Hepatocyte (in vitro differentiated cells): ENCODE measurements at regions not wholly inside any gene's neighbourhood (a gene's known extent, or its start where the extent isn't known, plus 50 kb on each side); places are given as distances from the start of the nearest gene placed in this dataset.

ENCODE experiments used
- DNase-seq: peaks from one replicate; pipeline ENCODE4 v3.0.0-alpha.2; 2016; ENCODE audit warnings: low spot score
- H2AFZ ChIP-seq: fragments of 200-600 bp; sonication (generic); 2 replicates; pipeline ENCODE4 v1.6.0; 2016; ENCODE audit warnings: antibody characterized with exemption, mild to moderate bottlenecking
- H3K27ac ChIP-seq: fragments of 200-600 bp; sonication (generic); 2 replicates; pipeline ENCODE4 v1.5.1; 2016; ENCODE audit warnings: mild to moderate bottlenecking
- H3K27me3 ChIP-seq: fragments of 200-600 bp; sonication (generic); 2 replicates; pipeline ENCODE4 v1.6.1; 2016
- H3K36me3 ChIP-seq: fragments of 200-600 bp; sonication (generic); replicated peaks from 2 replicates; pipeline ENCODE4 v1.5.1; 2016; ENCODE audit warnings: low read depth; ENCODE audit not compliant: insufficient read depth
- H3K4me1 ChIP-seq: fragments of 200-600 bp; sonication (generic); 2 replicates; pipeline ENCODE4 v1.5.1; 2016; ENCODE audit warnings: mild to moderate bottlenecking, moderate library complexity; ENCODE audit not compliant: insufficient read depth
- H3K4me2 ChIP-seq: fragments of 200-600 bp; sonication (generic); 2 replicates; pipeline ENCODE4 v1.6.0; 2016
- H3K4me3 ChIP-seq: fragments of 200-600 bp; sonication (generic); 2 replicates; pipeline ENCODE4 v1.5.1; 2016; ENCODE audit warnings: mild to moderate bottlenecking
- H3K79me2 ChIP-seq: fragments of 200-600 bp; sonication (generic); 2 replicates; pipeline ENCODE4 v1.6.0; 2017; ENCODE audit warnings: mild to moderate bottlenecking
- H3K9me2 ChIP-seq: fragments of 200-600 bp; sonication (generic); replicated peaks from 2 replicates; pipeline ENCODE4 v1.6.0; 2017; ENCODE audit warnings: mild to moderate bottlenecking; ENCODE audit not compliant: insufficient read depth
- H3K9me3 ChIP-seq: fragments of 200-600 bp; sonication (generic); 2 replicates; pipeline ENCODE4 v1.5.1; 2016; ENCODE audit warnings: low read depth, mild to moderate bottlenecking
- H4K20me1 ChIP-seq: fragments of 200-600 bp; sonication (generic); 2 replicates; pipeline ENCODE4 v1.6.0; 2016; ENCODE audit warnings: mild to moderate bottlenecking; ENCODE audit not compliant: insufficient read depth, poor library complexity, severe bottlenecking
- EZH2 ChIP-seq: fragments of 200-600 bp; sonication (generic); IDR thresholded peaks from 2 replicates; pipeline ENCODE4 v1.6.1; 2016; ENCODE audit warnings: antibody characterized with exemption, mild to moderate bottlenecking, borderline replicate concordance
- EZH2phosphoT487 ChIP-seq: fragments of 200-600 bp; sonication (generic); IDR thresholded peaks from one replicate; pipeline ENCODE4 v1.6.1; 2018; ENCODE audit warnings: antibody characterized with exemption, mild to moderate bottlenecking, low read depth, moderate library complexity; ENCODE audit not compliant: unreplicated experiment, severe bottlenecking
- WGBS: methylation state at CpG from one replicate; pipeline ENCODE4 v1.1.6; 2016; ENCODE audit warnings: low lambda C conversion rate; ENCODE audit errors: missing lambda C conversion rate; 5-methylcytosine and 5-hydroxymethylcytosine counted together
- TF ChIP-seq, protein P1 (sequence below): fragments of 200-600 bp; sonication (generic); IDR thresholded peaks from 2 replicates; pipeline ENCODE4 v1.5.1; 2016; ENCODE audit warnings: antibody characterized with exemption, mild to moderate bottlenecking; ENCODE audit not compliant: poor library complexity

- no peak overlapping the region for H3K27ac ChIP-seq
- H3K4me1 ChIP-seq, result no peaks in the 10 kb centered on the region
- no peak overlapping the region for H2AFZ ChIP-seq
- H3K9me2 ChIP-seq, result no peaks in the 10 kb centered on the region
- no peaks in the 10 kb centered on the region for H3K79me2 ChIP-seq
- WGBS, result 78% methylated on average over 3 of the region's 3 CpGs
- TF ChIP-seq, protein P1, sequence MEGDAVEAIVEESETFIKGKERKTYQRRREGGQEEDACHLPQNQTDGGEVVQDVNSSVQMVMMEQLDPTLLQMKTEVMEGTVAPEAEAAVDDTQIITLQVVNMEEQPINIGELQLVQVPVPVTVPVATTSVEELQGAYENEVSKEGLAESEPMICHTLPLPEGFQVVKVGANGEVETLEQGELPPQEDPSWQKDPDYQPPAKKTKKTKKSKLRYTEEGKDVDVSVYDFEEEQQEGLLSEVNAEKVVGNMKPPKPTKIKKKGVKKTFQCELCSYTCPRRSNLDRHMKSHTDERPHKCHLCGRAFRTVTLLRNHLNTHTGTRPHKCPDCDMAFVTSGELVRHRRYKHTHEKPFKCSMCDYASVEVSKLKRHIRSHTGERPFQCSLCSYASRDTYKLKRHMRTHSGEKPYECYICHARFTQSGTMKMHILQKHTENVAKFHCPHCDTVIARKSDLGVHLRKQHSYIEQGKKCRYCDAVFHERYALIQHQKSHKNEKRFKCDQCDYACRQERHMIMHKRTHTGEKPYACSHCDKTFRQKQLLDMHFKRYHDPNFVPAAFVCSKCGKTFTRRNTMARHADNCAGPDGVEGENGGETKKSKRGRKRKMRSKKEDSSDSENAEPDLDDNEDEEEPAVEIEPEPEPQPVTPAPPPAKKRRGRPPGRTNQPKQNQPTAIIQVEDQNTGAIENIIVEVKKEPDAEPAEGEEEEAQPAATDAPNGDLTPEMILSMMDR, result no peak
- no peak for TF ChIP-seq EZH2phosphoT487
- TF ChIP-seq EZH2, result no peak
- H3K36me3 ChIP-seq, result no peaks in the 10 kb centered on the region
- no peak overlapping the region for H3K4me3 ChIP-seq
- H3K4me2 ChIP-seq, result no peak overlapping the region
- H4K20me1 ChIP-seq, result no peaks in the 10 kb centered on the region
- no peaks in the 10 kb centered on the region for H3K9me3 ChIP-seq
- no peaks in the 10 kb centered on the region for H3K27me3 ChIP-seq
- no peak for DNase-seq
Measured at GRCh38 chr11:29265792-29266191, 751.0 kb downstream of the KCNA4 start.

DNA sequence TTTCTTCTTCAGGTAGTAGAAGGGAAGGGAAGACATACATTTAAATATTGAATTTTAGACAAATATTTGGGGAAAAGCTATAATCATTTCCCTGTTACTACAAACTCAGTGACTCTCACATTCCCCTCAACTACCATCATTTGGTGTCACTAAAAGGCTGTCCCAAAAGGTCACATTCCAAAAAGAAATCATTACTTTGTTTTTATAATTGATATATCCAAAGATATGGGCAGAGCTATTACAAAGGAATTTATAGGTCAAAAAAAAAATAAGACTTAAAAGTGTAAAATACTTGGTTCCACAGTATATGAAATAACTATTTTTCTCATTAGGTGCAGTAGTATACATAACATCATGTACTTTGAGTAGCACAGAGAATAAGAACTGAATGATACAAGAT is 751.4 kb downstream of the KCNA4 start:
- Histone ChIP-seq H3K9me3 (no peaks in the 10 kb centered on the region), H3K27me3 (no peaks in the 10 kb centered on the region), H4K20me1 (no peaks in the 10 kb centered on the region)

DNA sequence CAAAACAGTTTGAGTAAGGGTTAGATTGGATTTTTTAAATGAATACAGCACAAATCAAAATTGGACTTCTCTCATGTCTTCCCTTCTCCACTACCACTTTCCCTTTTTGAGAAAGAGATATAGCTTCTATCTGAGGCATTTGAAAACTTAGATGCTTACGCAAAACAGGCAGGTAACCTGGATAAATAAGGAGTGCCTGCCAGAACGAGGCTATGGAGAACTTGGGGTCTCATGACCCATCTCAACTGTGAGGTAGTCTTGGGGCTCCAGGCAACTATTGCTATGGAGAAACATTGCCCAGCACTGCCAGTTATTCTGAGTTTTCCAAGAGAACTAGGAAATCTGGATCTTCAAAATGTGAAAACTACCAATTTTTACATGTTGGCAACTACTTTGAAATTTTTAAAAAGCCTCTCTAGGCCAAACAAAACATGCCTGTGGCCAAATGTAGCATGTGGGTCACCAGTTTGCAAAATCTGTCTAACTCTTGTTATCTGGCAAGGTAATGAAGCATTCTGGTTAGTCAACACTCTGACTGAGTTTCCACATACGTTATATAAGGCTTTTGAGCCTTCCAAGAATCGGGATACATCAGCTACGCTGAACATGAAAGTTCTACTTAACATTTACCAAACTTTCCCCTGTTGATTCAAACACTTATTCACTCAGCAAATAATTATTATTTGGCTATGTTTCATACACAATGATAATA is 752.7 kb downstream of the KCNA4 start:
- H3K36me3 ChIP-seq, result no peaks in the 10 kb centered on the region
- H3K4me1 ChIP-seq, result no peaks in the 10 kb centered on the region
- H3K27me3 ChIP-seq, result no peaks in the 10 kb centered on the region
- no peak for DNase-seq
- H3K9me2 ChIP-seq, result no peaks in the 10 kb centered on the region
- H3K9me3 ChIP-seq, result no peaks in the 10 kb centered on the region
- TF ChIP-seq EZH2 (no peak), EZH2phosphoT487 (no peak)
- TF ChIP-seq, protein P1, result no peak
- no peak overlapping the region for H3K4me3 ChIP-seq
- H2AFZ ChIP-seq, result no peak overlapping the region
- no peak overlapping the region for H3K27ac ChIP-seq
- WGBS, result 89% methylated on average over 5 of the region's 5 CpGs
- H3K4me2 ChIP-seq, result no peak overlapping the region
- H4K20me1 ChIP-seq, result no peaks in the 10 kb centered on the region
- no peaks in the 10 kb centered on the region for H3K79me2 ChIP-seq

More for the DNA sequence above, 751.4 kb downstream of the KCNA4 start:
- no peak overlapping the region for H2AFZ ChIP-seq
- no peak overlapping the region for H3K4me3 ChIP-seq
- H3K4me1 ChIP-seq, result no peaks in the 10 kb centered on the region
- H3K79me2 ChIP-seq, result no peaks in the 10 kb centered on the region
- TF ChIP-seq EZH2, result no peak
- TF ChIP-seq, protein P1, result no peak
- no peak for TF ChIP-seq EZH2phosphoT487
- no peaks in the 10 kb centered on the region for H3K36me3 ChIP-seq
- no peak for DNase-seq
- H3K4me2 ChIP-seq, result no peak overlapping the region
- H3K27ac ChIP-seq, result no peak overlapping the region
- H3K9me2 ChIP-seq, result no peaks in the 10 kb centered on the region
